Caco-2 (cell line): ENCODE measurements at regions not wholly inside any gene's neighbourhood (a gene's known extent, or its start where the extent isn't known, plus 50 kb on each side); places are given as distances from the start of the nearest gene placed in this dataset.

Source experiments
- BruUV-seq: library from RNA; stranded (reverse); fragments of 400-500 nt; replicated peaks from 2 replicates; lab custom pipeline; 2021; lab: Mats Ljungman, UMichigan
- CTCF ChIA-PET: fragments of 300-600 bp; sonication (Branson Sonifier 250); formaldehyde crosslinking; loops from one replicate; lab custom pipeline; 2022; ENCODE audit warnings: antibody characterized with exemption; lab: Charles Lee
- POLR2A ChIA-PET: fragments of 300-600 bp; sonication (Branson Sonifier 250); formaldehyde crosslinking; loops from one replicate; lab custom pipeline; 2022; ENCODE audit warnings: antibody characterized with exemption; lab: Charles Lee
- DNase-seq, 2 experiments: peaks; one replicate each; pipeline versions ENCODE4 v3.0.0 to v3.0.0-alpha.2; 2020 to 2022
- H3K27me3 ChIP-seq: replicated peaks from 2 replicates; pipeline ENCODE4 v1.6.0; 2011; ENCODE audit warnings: low read length; ENCODE audit not compliant: control insufficient read depth, insufficient read depth
- H3K36me3 ChIP-seq: 2 replicates; pipeline ENCODE4 v1.5.1; 2011; ENCODE audit warnings: low read length; ENCODE audit not compliant: control insufficient read depth, insufficient read depth
- H3K4me1 ChIP-seq: fragments of 250-450 bp; sonication (Bioruptor Pico); 2 replicates; pipeline ENCODE4 v1.5.1; 2020; ENCODE audit warnings: mild to moderate bottlenecking
- H3K4me3 ChIP-seq: 2 replicates; pipeline ENCODE4 v1.5.1; 2011; ENCODE audit warnings: low read depth, mild to moderate bottlenecking, control low read depth, low read length
- H3K9me3 ChIP-seq: fragments of 250-450 bp; sonication (Bioruptor Pico); 2 replicates; pipeline ENCODE4 v1.5.1; 2020; ENCODE audit warnings: mild to moderate bottlenecking, moderate library complexity
- H3K27ac Mint-ChIP-seq: one replicate; pipeline ENCODE4 v1.8.0; 2022; ENCODE audit warnings: mixed read lengths; ENCODE audit not compliant: unreplicated experiment
- H3K27me3 Mint-ChIP-seq: one replicate; pipeline ENCODE4 v1.8.0; 2022; ENCODE audit warnings: mixed read lengths; ENCODE audit not compliant: insufficient read depth, unreplicated experiment
- H3K36me3 Mint-ChIP-seq: one replicate; pipeline ENCODE4 v1.8.0; 2022; ENCODE audit warnings: mild to moderate bottlenecking, mixed read lengths; ENCODE audit not compliant: insufficient read depth, unreplicated experiment
- H3K4me1 Mint-ChIP-seq: one replicate; pipeline ENCODE4 v1.8.0; 2022; ENCODE audit warnings: low read depth, mixed read lengths; ENCODE audit not compliant: unreplicated experiment
- H3K4me3 Mint-ChIP-seq: one replicate; pipeline ENCODE4 v1.8.0; 2022; ENCODE audit warnings: mild to moderate bottlenecking, moderate library complexity, mixed read lengths; ENCODE audit not compliant: unreplicated experiment
- H3K9me3 Mint-ChIP-seq: one replicate; pipeline ENCODE4 v1.8.0; 2022; ENCODE audit warnings: mixed read lengths; ENCODE audit not compliant: unreplicated experiment
- intact Hi-C: fragments of 100-400 bp; cut with micrococcal nuclease; formaldehyde crosslinking; loops from one replicate; pipeline ENCODE4 v1.10.0; 2022; ENCODE audit not compliant: unreplicated experiment
- TF ChIP-seq, protein P1 (sequence below), 2 experiments: fragments of 200-600 bp in 1 of 2; IDR thresholded peaks; 1 replicate in 1 of 2; 2 replicates in 1 of 2; pipeline versions ENCODE4 v1.5.1 to v1.8.0; 2011 to 2022; ENCODE audit warnings: antibody characterized with exemption in 1 of 2, control low read depth in 1 of 2, inconsistent platforms in 1 of 2, low read depth in 1 of 2, low read length in 1 of 2, mild to moderate bottlenecking in 1 of 2, moderate library complexity in 1 of 2; ENCODE audit not compliant: insufficient read depth in 1 of 2, severe bottlenecking in 1 of 2, unreplicated experiment in 1 of 2

DNA sequence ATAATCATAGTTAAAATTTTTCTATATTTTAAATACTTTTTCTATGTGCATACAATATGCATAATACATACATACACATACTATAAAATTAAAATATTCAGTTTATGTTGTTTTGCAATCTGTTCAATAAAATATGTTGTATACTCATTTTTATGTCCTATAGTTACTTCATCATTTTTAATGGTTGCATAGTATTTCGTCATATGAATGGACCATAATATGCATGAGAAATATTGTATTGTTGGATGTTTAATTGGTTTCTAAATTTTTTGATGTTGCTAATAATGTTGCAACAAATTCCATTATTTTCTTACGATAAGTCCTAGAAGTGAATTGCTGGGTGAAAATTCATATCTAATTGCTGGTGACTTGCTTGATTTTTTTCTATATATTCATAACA is 211.5 kb upstream of the GCFC2 start:
- Histone ChIP-seq H3K4me1 (no peaks in the 10 kb centered on the region), H3K9me3 (no peaks in the 10 kb centered on the region), H3K36me3 (no peaks in the 10 kb centered on the region), H3K27me3 (no peaks in the 10 kb centered on the region), H3K4me3 (no peak overlapping the region)
- Mint-ChIP-seq H3K4me3 (no peak overlapping the region), H3K27me3 (no peaks in the 10 kb centered on the region), H3K36me3 (no peaks in the 10 kb centered on the region), H3K27ac (no peak overlapping the region), H3K4me1 (no peaks in the 10 kb centered on the region), H3K9me3 (peaks cover 10% of the 10 kb centered on the region)
- ChIA-PET CTCF (no interaction called here), POLR2A (no interaction called here)
- no peak for DNase-seq
- TF ChIP-seq, protein P1, sequence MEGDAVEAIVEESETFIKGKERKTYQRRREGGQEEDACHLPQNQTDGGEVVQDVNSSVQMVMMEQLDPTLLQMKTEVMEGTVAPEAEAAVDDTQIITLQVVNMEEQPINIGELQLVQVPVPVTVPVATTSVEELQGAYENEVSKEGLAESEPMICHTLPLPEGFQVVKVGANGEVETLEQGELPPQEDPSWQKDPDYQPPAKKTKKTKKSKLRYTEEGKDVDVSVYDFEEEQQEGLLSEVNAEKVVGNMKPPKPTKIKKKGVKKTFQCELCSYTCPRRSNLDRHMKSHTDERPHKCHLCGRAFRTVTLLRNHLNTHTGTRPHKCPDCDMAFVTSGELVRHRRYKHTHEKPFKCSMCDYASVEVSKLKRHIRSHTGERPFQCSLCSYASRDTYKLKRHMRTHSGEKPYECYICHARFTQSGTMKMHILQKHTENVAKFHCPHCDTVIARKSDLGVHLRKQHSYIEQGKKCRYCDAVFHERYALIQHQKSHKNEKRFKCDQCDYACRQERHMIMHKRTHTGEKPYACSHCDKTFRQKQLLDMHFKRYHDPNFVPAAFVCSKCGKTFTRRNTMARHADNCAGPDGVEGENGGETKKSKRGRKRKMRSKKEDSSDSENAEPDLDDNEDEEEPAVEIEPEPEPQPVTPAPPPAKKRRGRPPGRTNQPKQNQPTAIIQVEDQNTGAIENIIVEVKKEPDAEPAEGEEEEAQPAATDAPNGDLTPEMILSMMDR (IDR thresholded peaks at IDR 0.05; ENCODE audit: insufficient read depth in 1 of 2, low read depth in 1 of 2, low read length in 1 of 2, severe bottlenecking in 1 of 2, unreplicated experiment in 1 of 2) = no peak
- BruUV-seq = no TSS peak
- intact Hi-C loops = no loop called here

DNA sequence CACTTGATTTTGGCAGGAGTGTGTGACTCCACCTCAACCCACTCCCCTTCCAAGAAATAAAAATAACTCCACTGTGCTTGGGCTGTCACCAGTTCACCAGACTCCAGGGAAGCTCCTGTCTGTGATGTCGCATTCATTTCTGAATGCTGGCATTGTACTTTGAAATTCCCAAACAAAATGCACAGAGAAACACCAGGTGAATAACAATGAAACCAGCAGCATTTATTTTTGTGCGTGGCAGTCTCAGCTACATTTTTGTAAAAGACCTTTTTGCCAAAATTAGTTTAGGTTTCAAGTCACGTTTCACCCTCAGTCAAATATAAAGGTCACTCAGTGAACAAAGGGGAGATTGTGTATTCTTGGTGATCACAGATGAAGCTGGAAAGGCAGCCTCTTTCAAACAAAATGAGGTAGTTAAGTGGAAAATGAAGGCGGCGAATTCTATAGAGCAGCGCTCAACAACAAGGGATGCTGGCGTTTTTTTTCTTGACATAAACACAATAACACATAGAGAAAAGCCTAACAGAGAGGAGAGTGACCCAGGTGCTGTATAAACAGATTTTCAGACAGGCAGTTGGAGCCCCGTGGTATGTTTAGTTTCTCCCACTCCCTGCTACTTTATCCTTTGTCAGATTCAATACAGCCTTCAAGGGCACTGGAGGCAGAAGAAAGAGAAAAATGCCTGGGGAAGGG is 210.3 kb upstream of the GCFC2 start:
- ChIA-PET CTCF (no interaction called here), POLR2A (no interaction called here)
- Histone ChIP-seq H3K4me1 (no peaks in the 10 kb centered on the region), H3K9me3 (no peaks in the 10 kb centered on the region), H3K36me3 (no peaks in the 10 kb centered on the region), H3K27me3 (no peaks in the 10 kb centered on the region), H3K4me3 (no peak overlapping the region)
- Mint-ChIP-seq H3K9me3 (peaks cover 10% of the 10 kb centered on the region), H3K27ac (no peak overlapping the region), H3K4me1 (no peaks in the 10 kb centered on the region), H3K4me3 (no peak overlapping the region), H3K36me3 (no peaks in the 10 kb centered on the region), H3K27me3 (no peaks in the 10 kb centered on the region)
- no TSS peak for BruUV-seq
- TF ChIP-seq, protein P1 (IDR thresholded peaks at IDR 0.05; ENCODE audit: insufficient read depth in 1 of 2, low read depth in 1 of 2, low read length in 1 of 2, severe bottlenecking in 1 of 2, unreplicated experiment in 1 of 2) = no peak
- intact Hi-C loops = no loop called here
- DNase-seq = no peak

DNA sequence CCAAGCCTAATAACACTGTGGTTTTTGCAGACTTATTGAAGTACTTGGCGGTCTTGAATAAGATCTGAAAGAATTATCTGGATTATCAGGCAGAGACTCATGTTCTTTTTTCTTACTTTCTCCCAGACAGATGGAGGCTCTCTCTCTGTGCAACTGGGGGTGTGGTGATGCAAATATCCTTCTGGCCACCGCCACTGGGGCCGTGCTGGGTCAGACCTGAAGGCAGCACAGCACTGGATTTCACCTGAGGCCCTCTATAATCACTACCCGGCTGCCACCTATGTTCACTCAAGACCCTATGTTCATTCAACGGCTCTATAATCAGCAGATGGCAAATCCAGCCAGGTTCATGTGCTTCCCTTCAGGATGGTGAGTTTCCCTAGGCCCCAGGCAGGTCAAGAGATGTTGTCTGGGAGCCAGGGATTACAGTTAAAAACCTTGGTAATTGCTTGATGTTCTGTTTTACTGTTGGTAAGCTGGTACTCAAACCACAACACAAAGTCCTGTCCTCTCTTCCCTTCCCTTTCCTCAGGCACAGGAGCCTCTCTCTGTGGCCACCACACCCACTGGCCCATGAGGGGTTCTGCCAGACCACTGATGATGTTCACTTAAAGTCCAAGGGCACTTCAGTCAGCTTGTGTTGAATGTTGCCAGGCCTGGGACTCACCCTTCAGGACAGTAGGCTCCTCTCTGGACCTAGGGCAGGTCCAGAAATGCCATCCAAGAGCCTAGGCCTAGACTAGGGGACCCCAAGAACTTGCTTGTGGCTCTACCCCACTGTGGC is 205.3 kb upstream of the GCFC2 start:
- CTCF ChIA-PET = no interaction called here
- H3K27ac Mint-ChIP-seq = no peak overlapping the region
- Histone ChIP-seq H3K27me3 (no peaks in the 10 kb centered on the region), H3K4me3 (no peak overlapping the region), H3K9me3 (no peaks in the 10 kb centered on the region), H3K4me1 (no peaks in the 10 kb centered on the region), H3K36me3 (no peaks in the 10 kb centered on the region)
- H3K36me3 Mint-ChIP-seq = no peaks in the 10 kb centered on the region
- no peaks in the 10 kb centered on the region for H3K4me1 Mint-ChIP-seq
- peaks cover 10% of the 10 kb centered on the region for H3K9me3 Mint-ChIP-seq
- TF ChIP-seq, protein P1 (IDR thresholded peaks at IDR 0.05; ENCODE audit: insufficient read depth in 1 of 2, low read depth in 1 of 2, low read length in 1 of 2, severe bottlenecking in 1 of 2, unreplicated experiment in 1 of 2) = no peak
- BruUV-seq = no TSS peak
- DNase-seq = no peak
- peaks cover 2% of the 10 kb centered on the region for H3K27me3 Mint-ChIP-seq
- POLR2A ChIA-PET = no interaction called here
- intact Hi-C loops = no loop called here
- H3K4me3 Mint-ChIP-seq = no peak overlapping the region
